ENCODE measurements at regions not wholly inside any gene's neighbourhood (a gene's known extent, or its start where the extent isn't known, plus 50 kb on each side); places are given as distances from the start of the nearest gene placed in this dataset.
A peak's percentile ranks its signal among the peaks of the same experiment; 100 is the strongest.
"Not testable (repeated sequence)": the region's sequence is repeated elsewhere in the genome, so short reads cannot be mapped to it uniquely, and the experiment has no call there.

- DNase-seq (ENCODE audit: low spot score): no peak
Observed at GRCh38 chr2:39487398-39488250, 50.5 kb upstream of the MAP4K3 start.

GRCh38 chr2:39488450-39488849 is 51.4 kb upstream of the MAP4K3 start:
- no peak for DNase-seq (ENCODE audit: low spot score)

GRCh38 chr2:39490586-39490985 is 53.5 kb upstream of the MAP4K3 start:
- DNase-seq (ENCODE audit: low spot score): no peak

- no peak for DNase-seq (ENCODE audit: low spot score)
Observed at GRCh38 chr2:39491653-39492052, 54.6 kb upstream of the MAP4K3 start.

- no peak for DNase-seq (ENCODE audit: low spot score)
Observed at GRCh38 chr2:39492095-39492590, 55.1 kb upstream of the MAP4K3 start.

GRCh38 chr2:39492716-39493115 is 55.6 kb upstream of the MAP4K3 start:
- DNase-seq (ENCODE audit: low spot score): no peak

- DNase-seq (ENCODE audit: low spot score): no peak
Observed at GRCh38 chr2:39494784-39495251, 57.7 kb upstream of the MAP4K3 start.

- DNase-seq (ENCODE audit: low spot score): no peak
Observed at GRCh38 chr2:39497082-39497801, 60.2 kb upstream of the MAP4K3 start.

- DNase-seq (ENCODE audit: low spot score): not testable (repeated sequence)
Observed at GRCh38 chr2:39498176-39498575, 61.1 kb upstream of the MAP4K3 start.

GRCh38 chr2:39498786-39499185 is 61.7 kb upstream of the MAP4K3 start:
- DNase-seq (ENCODE audit: low spot score): no peak

- no peak for DNase-seq (ENCODE audit: low spot score)
Observed at GRCh38 chr2:39499336-39499735, 62.3 kb upstream of the MAP4K3 start.

- no peak for DNase-seq (ENCODE audit: low spot score)
Observed at GRCh38 chr2:39501412-39501811, 64.3 kb upstream of the MAP4K3 start.

- no peak for DNase-seq (ENCODE audit: low spot score)
Observed at GRCh38 chr2:39503277-39503676, 66.2 kb upstream of the MAP4K3 start.

- DNase-seq (ENCODE audit: low spot score): no peak
Observed at GRCh38 chr2:39504790-39505335, 67.8 kb upstream of the MAP4K3 start.

- no peak for DNase-seq (ENCODE audit: low spot score)
Observed at GRCh38 chr2:39506215-39506614, 69.1 kb upstream of the MAP4K3 start.

GRCh38 chr2:39508198-39508597 is 71.1 kb upstream of the MAP4K3 start:
- DNase-seq (ENCODE audit: low spot score): no peak

- DNase-seq (ENCODE audit: low spot score): no peak
Observed at GRCh38 chr2:39510140-39510539, 73.1 kb upstream of the MAP4K3 start.

GRCh38 chr2:39511219-39511604 is 74.1 kb upstream of the MAP4K3 start:
- DNase-seq (ENCODE audit: low spot score): no peak

GRCh38 chr2:39511605-39512433 is 74.7 kb upstream of the MAP4K3 start:
- no peak for DNase-seq (ENCODE audit: low spot score)

GRCh38 chr2:39512434-39512935 is 75.4 kb upstream of the MAP4K3 start:
- peak; percentile 64 for DNase-seq (ENCODE audit: low spot score)

- DNase-seq (ENCODE audit: low spot score): no peak
Observed at GRCh38 chr2:39512941-39513340, 75.9 kb upstream of the MAP4K3 start.
